ENCODE measurements at regions not wholly inside any gene's neighbourhood (a gene's known extent, or its start where the extent isn't known, plus 50 kb on each side); places are given as distances from the start of the nearest gene placed in this dataset.

GRCh38 chr2:156864753-156865152 lies 392.8 kb upstream of the GALNT5 start:
- TF ChIP-seq CTCF (IDR thresholded peaks at IDR 0.05), result no peak
- TF ChIP-seq EP300 (IDR thresholded peaks at IDR 0.05), result no peak
- TF ChIP-seq POLR2A (IDR thresholded peaks at IDR 0.05), result no peak

Data from tibial nerve (tissue), 4 donors.